MM.1S (cell line): ENCODE measurements at regions not wholly inside any gene's neighbourhood (a gene's known extent, or its start where the extent isn't known, plus 50 kb on each side); places are given as distances from the start of the nearest gene placed in this dataset.

Experiments used
- CTCF ChIP-seq: fragments of 300-600 bp; sonication (generic); IDR thresholded peaks from 2 replicates; pipeline ENCODE4 v1.5.1; 2016; ENCODE audit warnings: antibody characterized with exemption, low read length, mixed read lengths
- EZH2 ChIP-seq: fragments of 300-600 bp; sonication (generic); optimal IDR thresholded peaks from 2 replicates; pipeline ENCODE3; 2017; ENCODE audit warnings: low read depth, mild to moderate bottlenecking, antibody characterized with exemption, low read length, mixed read lengths
- EZH2phosphoT487 ChIP-seq: fragments of 300-600 bp; sonication (generic); IDR thresholded peaks from 2 replicates; pipeline ENCODE4 v1.6.1; 2018; ENCODE audit warnings: antibody characterized with exemption, low read length

- no peak for TF ChIP-seq EZH2phosphoT487
- TF ChIP-seq CTCF: peak; percentile 26; the same call in 1 of the 2 replicates
- TF ChIP-seq EZH2: no peak
These were observed 1643.5 kb downstream of the TP53TG3F start for GRCh38 chr16:35102780-35103403.
